ENCODE measurements at regions not wholly inside any gene's neighbourhood (a gene's known extent, or its start where the extent isn't known, plus 50 kb on each side); places are given as distances from the start of the nearest gene placed in this dataset.
A peak's percentile ranks its signal among the peaks of the same experiment; 100 is the strongest.

GRCh38 chr5:148921350-148921749 lies 94.9 kb downstream of the ADRB2 start:
- in situ Hi-C loops (cut with MboI; ENCODE audit: low pct_ligation_motif_present in 1 of 4, low pct_unique_long_range_greater_than_20kb in 1 of 4, low sequenced_read_pairs in 3 of 4) = no loop called here
- Histone ChIP-seq H3K27me3 (no peaks in the 10 kb centered on the region), H3K27ac (no peak overlapping the region), H3K9me3 (no peaks in the 10 kb centered on the region), H3K4me1 (peaks cover 0 to 13% (median 0%) of the 10 kb centered on the region in 4 donors), H3K36me3 (no peaks in the 10 kb centered on the region), H3K4me3 (no peak overlapping the region)
- intact Hi-C loops (cut with DNase I; ENCODE audit: low total_unique reads) = no loop called here
- TF ChIP-seq POLR2AphosphoS5 (IDR thresholded peaks at IDR 0.05) (no peak), POLR2A (IDR thresholded peaks at IDR 0.05) (no peak), EP300 (IDR thresholded peaks at IDR 0.05; ENCODE audit: low read depth) (no peak)
- TF ChIP-seq, protein P1, sequence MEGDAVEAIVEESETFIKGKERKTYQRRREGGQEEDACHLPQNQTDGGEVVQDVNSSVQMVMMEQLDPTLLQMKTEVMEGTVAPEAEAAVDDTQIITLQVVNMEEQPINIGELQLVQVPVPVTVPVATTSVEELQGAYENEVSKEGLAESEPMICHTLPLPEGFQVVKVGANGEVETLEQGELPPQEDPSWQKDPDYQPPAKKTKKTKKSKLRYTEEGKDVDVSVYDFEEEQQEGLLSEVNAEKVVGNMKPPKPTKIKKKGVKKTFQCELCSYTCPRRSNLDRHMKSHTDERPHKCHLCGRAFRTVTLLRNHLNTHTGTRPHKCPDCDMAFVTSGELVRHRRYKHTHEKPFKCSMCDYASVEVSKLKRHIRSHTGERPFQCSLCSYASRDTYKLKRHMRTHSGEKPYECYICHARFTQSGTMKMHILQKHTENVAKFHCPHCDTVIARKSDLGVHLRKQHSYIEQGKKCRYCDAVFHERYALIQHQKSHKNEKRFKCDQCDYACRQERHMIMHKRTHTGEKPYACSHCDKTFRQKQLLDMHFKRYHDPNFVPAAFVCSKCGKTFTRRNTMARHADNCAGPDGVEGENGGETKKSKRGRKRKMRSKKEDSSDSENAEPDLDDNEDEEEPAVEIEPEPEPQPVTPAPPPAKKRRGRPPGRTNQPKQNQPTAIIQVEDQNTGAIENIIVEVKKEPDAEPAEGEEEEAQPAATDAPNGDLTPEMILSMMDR (IDR thresholded peaks at IDR 0.05) = no peak
- 70 to 78% methylated on average over 1 of the region's 1 CpG for WGBS, 2 donors (ENCODE audit: low coverage in 1 of 2)
- DNase-seq = no peak

DNA sequence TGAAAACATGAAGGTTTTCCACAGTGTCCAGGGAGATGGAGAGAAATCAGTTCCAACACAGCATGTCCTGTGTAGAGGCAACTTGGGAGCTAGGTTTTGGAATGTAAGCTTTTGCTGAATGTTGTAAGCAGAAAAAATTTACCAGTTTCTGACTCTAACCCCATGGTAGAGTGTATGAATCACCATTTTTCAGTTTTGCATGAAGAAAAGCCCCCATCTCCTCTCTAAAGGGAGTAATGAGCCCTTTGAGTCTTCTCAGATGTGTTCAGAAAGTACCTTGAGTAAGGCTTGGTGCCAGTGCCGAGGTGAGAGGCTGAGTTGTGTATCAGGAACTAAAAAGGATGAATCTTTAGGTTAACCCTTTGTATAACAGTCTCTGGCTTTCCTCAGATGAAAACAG lies 96.2 kb downstream of the ADRB2 start:
- no peaks in the 10 kb centered on the region for H3K36me3 ChIP-seq
- H3K27me3 ChIP-seq = no peaks in the 10 kb centered on the region
- intact Hi-C loops (cut with DNase I; ENCODE audit: low total_unique reads) = no loop called here
- peaks cover 0 to 13% (median 0%) of the 10 kb centered on the region in 4 donors for H3K4me1 ChIP-seq
- no peak overlapping the region for H3K27ac ChIP-seq
- no peak for TF ChIP-seq EP300 (IDR thresholded peaks at IDR 0.05; ENCODE audit: low read depth)
- TF ChIP-seq POLR2A (IDR thresholded peaks at IDR 0.05) = no peak
- TF ChIP-seq POLR2AphosphoS5 (IDR thresholded peaks at IDR 0.05) = no peak
- TF ChIP-seq, protein P1 (IDR thresholded peaks at IDR 0.05) = no peak
- no peak for DNase-seq
- no peak overlapping the region for H3K4me3 ChIP-seq
- in situ Hi-C loops (cut with MboI; ENCODE audit: low pct_ligation_motif_present in 1 of 4, low pct_unique_long_range_greater_than_20kb in 1 of 4, low sequenced_read_pairs in 3 of 4) = no loop called here
- WGBS, 2 donors (ENCODE audit: low coverage in 1 of 2) = 24 to 43% methylated on average over 1 of the region's 1 CpG
- no peaks in the 10 kb centered on the region for H3K9me3 ChIP-seq

GRCh38 chr5:148923023-148923422 lies 96.6 kb downstream of the ADRB2 start:
- no peak overlapping the region for H3K27ac ChIP-seq
- no peaks in the 10 kb centered on the region for H3K27me3 ChIP-seq
- no peak overlapping the region for H3K4me3 ChIP-seq
- in situ Hi-C loops (cut with MboI; ENCODE audit: low pct_ligation_motif_present in 1 of 4, low pct_unique_long_range_greater_than_20kb in 1 of 4, low sequenced_read_pairs in 3 of 4) (no loop called here), intact Hi-C loops (cut with DNase I; ENCODE audit: low total_unique reads) (no loop called here)
- no peaks in the 10 kb centered on the region for H3K9me3 ChIP-seq
- peaks cover 0 to 13% (median 0%) of the 10 kb centered on the region in 4 donors for H3K4me1 ChIP-seq
- DNase-seq = no peak
- TF ChIP-seq POLR2AphosphoS5 (IDR thresholded peaks at IDR 0.05) = no peak
- TF ChIP-seq POLR2A (IDR thresholded peaks at IDR 0.05) = no peak
- TF ChIP-seq EP300 (IDR thresholded peaks at IDR 0.05; ENCODE audit: low read depth) = no peak
- TF ChIP-seq, protein P1 (IDR thresholded peaks at IDR 0.05) = no peak
- WGBS, 2 donors (ENCODE audit: low coverage in 1 of 2) = 89 to 100% methylated on average over 1 of the region's 1 CpG
- no peaks in the 10 kb centered on the region for H3K36me3 ChIP-seq

DNA sequence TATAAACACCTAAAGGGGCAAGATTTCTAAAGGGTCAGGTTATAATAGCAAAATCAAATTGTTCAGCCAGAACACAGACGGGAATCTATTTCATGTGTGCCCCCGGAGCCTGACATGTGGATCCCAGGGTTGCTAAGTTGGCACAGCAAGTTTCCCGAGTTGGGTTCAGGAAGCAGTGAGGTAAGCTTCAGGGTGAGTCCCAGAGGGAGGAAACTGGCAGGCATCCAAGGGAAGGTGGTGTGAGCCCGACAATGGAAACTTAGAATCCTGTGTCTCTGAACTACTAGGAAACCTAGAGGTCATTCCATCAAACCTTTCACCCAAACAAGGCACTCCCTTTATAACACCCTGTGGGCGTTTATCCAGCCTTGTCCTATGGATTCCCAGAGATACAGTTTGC lies 98.4 kb downstream of the ADRB2 start:
- peaks cover 0 to 13% (median 0%) of the 10 kb centered on the region in 4 donors for H3K4me1 ChIP-seq
- in situ Hi-C loops (cut with MboI; ENCODE audit: low pct_ligation_motif_present in 1 of 4, low pct_unique_long_range_greater_than_20kb in 1 of 4, low sequenced_read_pairs in 3 of 4) (no loop called here), intact Hi-C loops (cut with DNase I; ENCODE audit: low total_unique reads) (no loop called here)
- H3K27ac ChIP-seq = no peak overlapping the region
- no peaks in the 10 kb centered on the region for H3K27me3 ChIP-seq
- TF ChIP-seq POLR2AphosphoS5 (IDR thresholded peaks at IDR 0.05) (no peak), EP300 (IDR thresholded peaks at IDR 0.05; ENCODE audit: low read depth) (no peak), POLR2A (IDR thresholded peaks at IDR 0.05) (no peak)
- TF ChIP-seq, protein P1 (IDR thresholded peaks at IDR 0.05) = no peak
- no peaks in the 10 kb centered on the region for H3K36me3 ChIP-seq
- no peaks in the 10 kb centered on the region for H3K9me3 ChIP-seq
- DNase-seq = peak; percentile 63
- no peak overlapping the region for H3K4me3 ChIP-seq
- WGBS, 2 donors (ENCODE audit: low coverage in 1 of 2) = 74 to 75% methylated on average over 3 to 5 of the region's 5 CpGs
